ENCODE measurements at regions not wholly inside any gene's neighbourhood (a gene's known extent, or its start where the extent isn't known, plus 50 kb on each side); places are given as distances from the start of the nearest gene placed in this dataset.

GRCh38 chr9:84590706-84591105, 78.8 kb upstream of the NTRK2 start:
- DNase-seq = no peak

GRCh38 chr9:84592918-84593317, 76.6 kb upstream of the NTRK2 start:
- no peak for DNase-seq

- no peak for DNase-seq
Observed at GRCh38 chr9:84593352-84593751, 76.2 kb upstream of the NTRK2 start.

- DNase-seq = no peak
Observed at GRCh38 chr9:84597131-84597530, 72.4 kb upstream of the NTRK2 start.

GRCh38 chr9:84598921-84599636, 70.5 kb upstream of the NTRK2 start:
- no peak for DNase-seq

- no peak for DNase-seq
Observed at GRCh38 chr9:84600739-84601138, 68.8 kb upstream of the NTRK2 start.

- no peak for DNase-seq
Observed at GRCh38 chr9:84604223-84604622, 65.3 kb upstream of the NTRK2 start.

- no peak for DNase-seq
Observed at GRCh38 chr9:84609779-84610178, 59.8 kb upstream of the NTRK2 start.

- no peak for DNase-seq
Observed at GRCh38 chr9:84613431-84613830, 56.1 kb upstream of the NTRK2 start.

GRCh38 chr9:84615544-84615943, 54.0 kb upstream of the NTRK2 start:
- DNase-seq = no peak

GRCh38 chr9:84617411-84618029, 52.0 kb upstream of the NTRK2 start:
- DNase-seq = no peak
